Neural cell (in vitro differentiated cells): ENCODE measurements at regions not wholly inside any gene's neighbourhood (a gene's known extent, or its start where the extent isn't known, plus 50 kb on each side); places are given as distances from the start of the nearest gene placed in this dataset.

Source experiments
- H2AFZ ChIP-seq: fragments of 200-600, 300-800 bp; sonication (generic), shearing (Covaris generic); 2 replicates; pipeline ENCODE4 v1.6.0; 2014; ENCODE audit warnings: low read depth, mild to moderate bottlenecking, antibody characterized with exemption, low read length, moderate library complexity
- H3F3A ChIP-seq: fragments of 200-600 bp; shearing (Covaris generic); 2 replicates; pipeline ENCODE4 v1.6.1; 2016; ENCODE audit warnings: mild to moderate bottlenecking, moderate library complexity, mixed read lengths, antibody characterized with exemption, low read length; ENCODE audit not compliant: insufficient read depth, poor library complexity, severe bottlenecking
- H3K27ac ChIP-seq: fragments of 200-600, 300-800 bp; sonication (generic), shearing (Covaris generic); 2 replicates; pipeline ENCODE4 v1.5.1; 2014; ENCODE audit warnings: mild to moderate bottlenecking, low read length, moderate library complexity
- H3K27me3 ChIP-seq: fragments of 300-800, 200-600 bp; sonication (generic), shearing (Covaris generic); 2 replicates; pipeline ENCODE4 v1.6.0; 2014; ENCODE audit warnings: mild to moderate bottlenecking, low read depth, low read length, moderate library complexity; ENCODE audit not compliant: insufficient read depth
- H3K36me3 ChIP-seq: fragments of 300-800, 200-600 bp; sonication (generic), shearing (Covaris generic); 2 replicates; pipeline ENCODE4 v1.5.1; 2014; ENCODE audit warnings: mild to moderate bottlenecking, antibody characterized with exemption, low read length, moderate library complexity; ENCODE audit not compliant: insufficient read depth
- H3K4me2 ChIP-seq: fragments of 300-800, 200-600 bp; sonication (generic), shearing (Covaris generic); 2 replicates; pipeline ENCODE4 v1.6.0; 2014; ENCODE audit warnings: mild to moderate bottlenecking, low read length
- H3K4me3 ChIP-seq: fragments of 300-800, 200-600 bp; sonication (generic), shearing (Covaris generic); 2 replicates; pipeline ENCODE4 v1.5.1; 2014; ENCODE audit warnings: mild to moderate bottlenecking, low read length, moderate library complexity
- H3K79me2 ChIP-seq: fragments of 200-600 bp; shearing (Covaris generic); replicated peaks from 2 replicates; pipeline ENCODE4 v1.6.0; 2014; ENCODE audit warnings: mild to moderate bottlenecking, low read length, moderate library complexity; ENCODE audit not compliant: insufficient read depth
- H3K9ac ChIP-seq: fragments of 300-800, 200-600 bp; sonication (generic), shearing (Covaris generic); 2 replicates; pipeline ENCODE4 v1.6.1; 2016; ENCODE audit warnings: mild to moderate bottlenecking, low read length, mixed read lengths
- H3K9me2 ChIP-seq: fragments of 200-600 bp; shearing (Covaris generic); 2 replicates; pipeline ENCODE4 v1.6.1; 2016; ENCODE audit warnings: mild to moderate bottlenecking, low read length, mixed read lengths; ENCODE audit not compliant: insufficient read depth
- H3K9me3 ChIP-seq: fragments of 200-600, 300-800 bp; sonication (generic), shearing (Covaris generic); 2 replicates; pipeline ENCODE4 v1.6.1; 2016; ENCODE audit warnings: mild to moderate bottlenecking, mixed run types, low read length, moderate library complexity, mixed read lengths
- H4K20me1 ChIP-seq: fragments of 200-600 bp; shearing (Covaris generic); 2 replicates; pipeline ENCODE4 v1.6.1; 2016; ENCODE audit warnings: mild to moderate bottlenecking, mixed run types; ENCODE audit not compliant: insufficient read depth
- CTCF ChIP-seq: fragments of 450-650 bp; IDR thresholded peaks from 2 replicates; pipeline ENCODE4 v1.5.1; 2014; ENCODE audit warnings: antibody characterized with exemption, mild to moderate bottlenecking, moderate library complexity; ENCODE audit not compliant: poor library complexity, severe bottlenecking
- EP300 ChIP-seq: fragments of 450-650 bp; conservative IDR thresholded peaks from 2 replicates; pipeline ENCODE4 v1.6.1; 2014; ENCODE audit warnings: antibody characterized with exemption, mild to moderate bottlenecking, moderate library complexity; ENCODE audit not compliant: poor library complexity, severe bottlenecking
- EZH2 ChIP-seq: fragments of 200-600, 300-800 bp; shearing (Covaris generic), sonication (generic); IDR thresholded peaks from 2 replicates; pipeline ENCODE4 v1.6.1; 2014; ENCODE audit warnings: antibody characterized with exemption, low read length, borderline replicate concordance, mild to moderate bottlenecking; ENCODE audit not compliant: insufficient read depth, poor library complexity, severe bottlenecking
- MXI1 ChIP-seq: fragments of 450-650 bp; conservative IDR thresholded peaks from 2 replicates; pipeline ENCODE4 v1.6.1; 2014; ENCODE audit warnings: antibody characterized with exemption, mild to moderate bottlenecking; ENCODE audit not compliant: poor library complexity, severe bottlenecking
- POLR2AphosphoS5 ChIP-seq: IDR thresholded peaks from 2 replicates; pipeline ENCODE4 v1.6.1; 2012
- RAD21 ChIP-seq: fragments of 450-650 bp; conservative IDR thresholded peaks from 2 replicates; pipeline ENCODE4 v1.6.1; 2014; ENCODE audit warnings: antibody characterized with exemption, mild to moderate bottlenecking, moderate library complexity
- SMC3 ChIP-seq: fragments of 450-650 bp; conservative IDR thresholded peaks from 2 replicates; pipeline ENCODE4 v1.6.1; 2014; ENCODE audit warnings: antibody characterized with exemption, mild to moderate bottlenecking, moderate library complexity; ENCODE audit not compliant: poor library complexity
- TAF1 ChIP-seq: IDR thresholded peaks from 2 replicates; pipeline ENCODE4 v1.6.1; 2012; ENCODE audit warnings: low read depth
- TF ChIP-seq, protein P1 (sequence below): IDR thresholded peaks from 2 replicates; pipeline ENCODE4 v1.6.1; 2012; ENCODE audit warnings: borderline replicate concordance

DNA sequence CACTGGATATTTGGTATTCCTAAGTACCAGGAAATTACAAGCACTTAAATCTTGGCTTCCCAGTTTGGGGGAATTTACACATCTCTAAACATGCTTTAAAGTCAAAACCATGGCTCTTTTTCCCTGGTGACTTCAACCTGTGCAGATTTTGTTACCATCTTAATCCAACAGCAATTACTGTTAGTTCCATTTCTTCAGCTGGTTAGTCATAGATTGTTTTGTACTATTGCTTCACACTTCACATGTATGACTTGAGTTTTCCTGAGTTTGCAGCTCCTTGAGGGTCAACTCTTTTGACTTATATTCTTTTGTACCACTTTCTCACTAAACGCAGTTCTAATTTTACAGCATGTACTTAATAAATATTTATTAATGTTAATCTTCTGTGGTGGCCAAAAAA is 203.4 kb upstream of the RND3 start:
- Histone ChIP-seq H3K9ac (no peak overlapping the region), H3K9me3 (no peaks in the 10 kb centered on the region), H3K79me2 (no peaks in the 10 kb centered on the region), H3K36me3 (no peaks in the 10 kb centered on the region), H3K9me2 (no peaks in the 10 kb centered on the region), H3K4me2 (no peak overlapping the region), H3F3A (no peaks in the 10 kb centered on the region), H3K27me3 (no peaks in the 10 kb centered on the region), H4K20me1 (no peaks in the 10 kb centered on the region), H3K27ac (no peak overlapping the region), H2AFZ (no peak overlapping the region), H3K4me3 (no peak overlapping the region)
- TF ChIP-seq RAD21 (no peak), EZH2 (no peak), CTCF (no peak), MXI1 (no peak), POLR2AphosphoS5 (no peak), SMC3 (no peak), TAF1 (no peak), EP300 (no peak)
- TF ChIP-seq, protein P1, sequence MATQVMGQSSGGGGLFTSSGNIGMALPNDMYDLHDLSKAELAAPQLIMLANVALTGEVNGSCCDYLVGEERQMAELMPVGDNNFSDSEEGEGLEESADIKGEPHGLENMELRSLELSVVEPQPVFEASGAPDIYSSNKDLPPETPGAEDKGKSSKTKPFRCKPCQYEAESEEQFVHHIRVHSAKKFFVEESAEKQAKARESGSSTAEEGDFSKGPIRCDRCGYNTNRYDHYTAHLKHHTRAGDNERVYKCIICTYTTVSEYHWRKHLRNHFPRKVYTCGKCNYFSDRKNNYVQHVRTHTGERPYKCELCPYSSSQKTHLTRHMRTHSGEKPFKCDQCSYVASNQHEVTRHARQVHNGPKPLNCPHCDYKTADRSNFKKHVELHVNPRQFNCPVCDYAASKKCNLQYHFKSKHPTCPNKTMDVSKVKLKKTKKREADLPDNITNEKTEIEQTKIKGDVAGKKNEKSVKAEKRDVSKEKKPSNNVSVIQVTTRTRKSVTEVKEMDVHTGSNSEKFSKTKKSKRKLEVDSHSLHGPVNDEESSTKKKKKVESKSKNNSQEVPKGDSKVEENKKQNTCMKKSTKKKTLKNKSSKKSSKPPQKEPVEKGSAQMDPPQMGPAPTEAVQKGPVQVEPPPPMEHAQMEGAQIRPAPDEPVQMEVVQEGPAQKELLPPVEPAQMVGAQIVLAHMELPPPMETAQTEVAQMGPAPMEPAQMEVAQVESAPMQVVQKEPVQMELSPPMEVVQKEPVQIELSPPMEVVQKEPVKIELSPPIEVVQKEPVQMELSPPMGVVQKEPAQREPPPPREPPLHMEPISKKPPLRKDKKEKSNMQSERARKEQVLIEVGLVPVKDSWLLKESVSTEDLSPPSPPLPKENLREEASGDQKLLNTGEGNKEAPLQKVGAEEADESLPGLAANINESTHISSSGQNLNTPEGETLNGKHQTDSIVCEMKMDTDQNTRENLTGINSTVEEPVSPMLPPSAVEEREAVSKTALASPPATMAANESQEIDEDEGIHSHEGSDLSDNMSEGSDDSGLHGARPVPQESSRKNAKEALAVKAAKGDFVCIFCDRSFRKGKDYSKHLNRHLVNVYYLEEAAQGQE: no peak

- Histone ChIP-seq H3K9me2 (no peaks in the 10 kb centered on the region), H3K4me3 (no peak overlapping the region), H3K27ac (no peak overlapping the region), H2AFZ (no peak overlapping the region), H4K20me1 (no peaks in the 10 kb centered on the region), H3K27me3 (no peaks in the 10 kb centered on the region), H3K79me2 (no peaks in the 10 kb centered on the region), H3F3A (no peaks in the 10 kb centered on the region), H3K9me3 (no peaks in the 10 kb centered on the region), H3K4me2 (no peak overlapping the region), H3K36me3 (no peaks in the 10 kb centered on the region), H3K9ac (no peak overlapping the region)
- no peak for TF ChIP-seq TAF1
- no peak for TF ChIP-seq SMC3
- TF ChIP-seq POLR2AphosphoS5: no peak
- TF ChIP-seq EP300: no peak
- TF ChIP-seq, protein P1: no peak
- TF ChIP-seq RAD21: no peak
- TF ChIP-seq CTCF: no peak
- no peak for TF ChIP-seq EZH2
- TF ChIP-seq MXI1: no peak
Measured at GRCh38 chr2:150690261-150690660, 202.8 kb upstream of the RND3 start.
